Neural cell (in vitro differentiated cells): ENCODE measurements at regions not wholly inside any gene's neighbourhood (a gene's known extent, or its start where the extent isn't known, plus 50 kb on each side); places are given as distances from the start of the nearest gene placed in this dataset.
"Not testable (repeated sequence)": the region's sequence is repeated elsewhere in the genome, so short reads cannot be mapped to it uniquely, and the experiment has no call there.

Source experiments
- CTCF ChIP-seq: fragments of 450-650 bp; IDR thresholded peaks from 2 replicates; pipeline ENCODE4 v1.5.1; 2014; ENCODE audit warnings: antibody characterized with exemption, mild to moderate bottlenecking, moderate library complexity; ENCODE audit not compliant: poor library complexity, severe bottlenecking
- EP300 ChIP-seq: fragments of 450-650 bp; conservative IDR thresholded peaks from 2 replicates; pipeline ENCODE4 v1.6.1; 2014; ENCODE audit warnings: antibody characterized with exemption, mild to moderate bottlenecking, moderate library complexity; ENCODE audit not compliant: poor library complexity, severe bottlenecking
- EZH2 ChIP-seq: fragments of 200-600, 300-800 bp; shearing (Covaris generic), sonication (generic); IDR thresholded peaks from 2 replicates; pipeline ENCODE4 v1.6.1; 2014; ENCODE audit warnings: antibody characterized with exemption, low read length, borderline replicate concordance, mild to moderate bottlenecking; ENCODE audit not compliant: insufficient read depth, poor library complexity, severe bottlenecking
- POLR2AphosphoS5 ChIP-seq: IDR thresholded peaks from 2 replicates; pipeline ENCODE4 v1.6.1; 2012
- REST ChIP-seq: IDR thresholded peaks from 2 replicates; pipeline ENCODE4 v1.6.1; 2012; ENCODE audit warnings: borderline replicate concordance
- TAF1 ChIP-seq: IDR thresholded peaks from 2 replicates; pipeline ENCODE4 v1.6.1; 2012; ENCODE audit warnings: low read depth

- TF ChIP-seq EZH2, CTCF, REST, POLR2AphosphoS5, TAF1, EP300: not testable (repeated sequence)
Observed at GRCh38 chr20:53727239-53727638, 133.6 kb upstream of the ZNF217 start.
